Keratinocyte (primary cell): ENCODE measurements at regions not wholly inside any gene's neighbourhood (a gene's known extent, or its start where the extent isn't known, plus 50 kb on each side); places are given as distances from the start of the nearest gene placed in this dataset.
"Not testable (repeated sequence)": the region's sequence is repeated elsewhere in the genome, so short reads cannot be mapped to it uniquely, and the experiment has no call there.

Experiments
- DNase-seq: peaks from one replicate; pipeline ENCODE4 v3.0.0-alpha.2; 2011; ENCODE audit warnings: low read depth, missing footprints, low spot score
- FAIRE-seq: peaks from 2 replicates; lab custom pipeline; 2011; peaks lifted over from hg19 to GRCh38; lab: Jason Lieb, UNC
- H2AFZ ChIP-seq: 2 replicates; pipeline ENCODE4 v1.6.0; 2012; ENCODE audit warnings: low read length, control low read depth, inconsistent platforms; ENCODE audit not compliant: control insufficient read depth
- H3K27ac ChIP-seq: 2 replicates; pipeline ENCODE4 v1.5.1; 2011; ENCODE audit warnings: low read length; ENCODE audit not compliant: control insufficient read depth, insufficient read depth
- H3K27me3 ChIP-seq: 3 replicates; pipeline ENCODE4 v1.6.0; 2011; ENCODE audit warnings: low read length; ENCODE audit not compliant: control insufficient read depth, insufficient read depth; ENCODE audit errors: extremely low read depth
- H3K36me3 ChIP-seq, 2 experiments: 2 replicates in 1 of 2; 3 replicates in 1 of 2; pipeline ENCODE4 v1.5.1; 2011; ENCODE audit warnings: low read length in 2 of 2, mild to moderate bottlenecking in 1 of 2; ENCODE audit not compliant: control insufficient read depth in 2 of 2, insufficient read depth in 2 of 2; ENCODE audit errors: extremely low read depth in 1 of 2
- H3K4me1 ChIP-seq: 3 replicates; pipeline ENCODE4 v1.5.1; 2011; ENCODE audit warnings: low read length; ENCODE audit not compliant: control insufficient read depth, insufficient read depth; ENCODE audit errors: extremely low read depth
- H3K4me2 ChIP-seq: 3 replicates; pipeline ENCODE4 v1.6.0; 2011; ENCODE audit warnings: low read depth, low read length; ENCODE audit not compliant: control insufficient read depth, insufficient read depth; ENCODE audit errors: extremely low read depth
- H3K4me3 ChIP-seq, 3 experiments: fragments of 200-600 bp in 1 of 3; sonication (generic) in 1 of 3; 2 replicates in 2 of 3; 3 replicates in 1 of 3; pipeline ENCODE4 v1.5.1; 2011 to 2016; ENCODE audit warnings: low read length in 3 of 3, mild to moderate bottlenecking in 3 of 3, control low read depth in 2 of 3, inconsistent platforms in 1 of 3, low read depth in 1 of 3, mixed read lengths in 1 of 3, mixed run types in 1 of 3, moderate library complexity in 1 of 3; ENCODE audit not compliant: control insufficient read depth in 2 of 3, insufficient read depth in 2 of 3; ENCODE audit errors: extremely low read depth in 1 of 3
- H3K79me2 ChIP-seq: 2 replicates; pipeline ENCODE4 v1.6.0; 2012; ENCODE audit warnings: low read length; ENCODE audit not compliant: control insufficient read depth, insufficient read depth
- H3K9ac ChIP-seq: 3 replicates; pipeline ENCODE4 v1.6.0; 2011; ENCODE audit warnings: low read length; ENCODE audit not compliant: control insufficient read depth, insufficient read depth; ENCODE audit errors: extremely low read depth
- H3K9me1 ChIP-seq: 3 replicates; pipeline ENCODE4 v1.6.0; 2011; ENCODE audit warnings: low read length; ENCODE audit not compliant: control insufficient read depth, insufficient read depth; ENCODE audit errors: extremely low read depth
- H3K9me3 ChIP-seq: 2 replicates; pipeline ENCODE4 v1.5.1; 2012; ENCODE audit warnings: low read depth, low read length; ENCODE audit not compliant: control insufficient read depth
- H4K20me1 ChIP-seq: 3 replicates; pipeline ENCODE4 v1.6.0; 2011; ENCODE audit warnings: low read length; ENCODE audit not compliant: control insufficient read depth, insufficient read depth; ENCODE audit errors: extremely low read depth
- dilution Hi-C: fragments of 300-500 bp; cut with MboI; formaldehyde crosslinking; loops from one replicate; pipeline ENCODE4 v1.7.0; 2020; ENCODE audit warnings: low sequenced_read_pairs; ENCODE audit not compliant: extremely low pct_ligation_motif_present

GRCh38 chr9:42342297-42342696 is 158.8 kb downstream of the SPATA31A6 start:
- H3K4me3 ChIP-seq, H3K27ac ChIP-seq, DNase-seq, H3K4me2 ChIP-seq, FAIRE-seq, H3K27me3 ChIP-seq, H3K9me1 ChIP-seq, H3K9ac ChIP-seq, H3K4me1 ChIP-seq, H2AFZ ChIP-seq, H3K9me3 ChIP-seq, H3K79me2 ChIP-seq, dilution Hi-C loops, H3K36me3 ChIP-seq, H4K20me1 ChIP-seq: not testable (repeated sequence)

GRCh38 chr9:42344508-42344907 is 161.0 kb downstream of the SPATA31A6 start:
- H3K4me1 ChIP-seq, dilution Hi-C loops, H3K27me3 ChIP-seq, H3K4me2 ChIP-seq, H3K4me3 ChIP-seq, H3K9me3 ChIP-seq, H3K9ac ChIP-seq, H3K36me3 ChIP-seq, H4K20me1 ChIP-seq, DNase-seq, H2AFZ ChIP-seq, FAIRE-seq, H3K79me2 ChIP-seq, H3K27ac ChIP-seq, H3K9me1 ChIP-seq: not testable (repeated sequence)

GRCh38 chr9:42346916-42347315 is 163.5 kb downstream of the SPATA31A6 start:
- H3K79me2 ChIP-seq, H3K9ac ChIP-seq, FAIRE-seq, H3K4me2 ChIP-seq, DNase-seq, H3K27me3 ChIP-seq, H3K9me1 ChIP-seq, H2AFZ ChIP-seq, H3K36me3 ChIP-seq, dilution Hi-C loops, H3K27ac ChIP-seq, H3K9me3 ChIP-seq, H3K4me1 ChIP-seq, H4K20me1 ChIP-seq, H3K4me3 ChIP-seq: not testable (repeated sequence)

GRCh38 chr9:42349181-42349580 is 165.7 kb downstream of the SPATA31A6 start:
- H3K36me3 ChIP-seq, H3K9me1 ChIP-seq, dilution Hi-C loops, H3K4me2 ChIP-seq, H4K20me1 ChIP-seq, H3K4me1 ChIP-seq, FAIRE-seq, H3K9ac ChIP-seq, H3K27me3 ChIP-seq, DNase-seq, H3K79me2 ChIP-seq, H2AFZ ChIP-seq, H3K4me3 ChIP-seq, H3K27ac ChIP-seq, H3K9me3 ChIP-seq: not testable (repeated sequence)

GRCh38 chr9:42350412-42350811 is 167.0 kb downstream of the SPATA31A6 start:
- DNase-seq, H3K4me2 ChIP-seq, H3K79me2 ChIP-seq, H3K9me1 ChIP-seq, H3K4me3 ChIP-seq, H3K27me3 ChIP-seq, H3K9me3 ChIP-seq, dilution Hi-C loops, FAIRE-seq, H4K20me1 ChIP-seq, H3K27ac ChIP-seq, H2AFZ ChIP-seq, H3K9ac ChIP-seq, H3K4me1 ChIP-seq, H3K36me3 ChIP-seq: not testable (repeated sequence)
